ENCODE measurements at regions not wholly inside any gene's neighbourhood (a gene's known extent, or its start where the extent isn't known, plus 50 kb on each side); places are given as distances from the start of the nearest gene placed in this dataset.

DNA sequence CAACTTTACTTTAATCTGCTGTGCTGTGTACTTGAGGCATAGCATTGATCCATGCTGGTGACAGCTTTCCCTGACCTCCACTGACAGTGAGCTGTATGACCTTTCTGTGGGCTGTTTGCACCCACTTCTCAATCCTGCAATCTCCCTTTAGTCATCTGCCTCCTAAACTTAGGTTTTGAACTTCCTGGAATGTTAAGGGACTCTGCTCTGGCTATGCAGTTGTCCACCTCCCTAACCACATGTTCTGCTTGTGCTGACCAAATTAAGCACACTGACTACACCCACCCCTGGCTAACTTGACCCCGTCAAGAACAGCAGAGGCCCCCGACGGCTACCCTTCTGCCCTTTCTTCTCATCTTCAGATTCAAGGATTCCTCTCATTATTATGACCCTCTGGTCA, 89.1 kb upstream of the NTM start:
- intact Hi-C loops (cut with DNase I; ENCODE audit: low total_unique reads): no loop called here
- Histone ChIP-seq H3K4me1 (no peaks in the 10 kb centered on the region), H3K27me3 (no peaks in the 10 kb centered on the region), H3K4me3 (no peak overlapping the region), H3K27ac (no peak overlapping the region), H3K9me3 (no peaks in the 10 kb centered on the region), H3K36me3 (no peaks in the 10 kb centered on the region)
- DNase-seq: no peak
- TF ChIP-seq, protein P1, sequence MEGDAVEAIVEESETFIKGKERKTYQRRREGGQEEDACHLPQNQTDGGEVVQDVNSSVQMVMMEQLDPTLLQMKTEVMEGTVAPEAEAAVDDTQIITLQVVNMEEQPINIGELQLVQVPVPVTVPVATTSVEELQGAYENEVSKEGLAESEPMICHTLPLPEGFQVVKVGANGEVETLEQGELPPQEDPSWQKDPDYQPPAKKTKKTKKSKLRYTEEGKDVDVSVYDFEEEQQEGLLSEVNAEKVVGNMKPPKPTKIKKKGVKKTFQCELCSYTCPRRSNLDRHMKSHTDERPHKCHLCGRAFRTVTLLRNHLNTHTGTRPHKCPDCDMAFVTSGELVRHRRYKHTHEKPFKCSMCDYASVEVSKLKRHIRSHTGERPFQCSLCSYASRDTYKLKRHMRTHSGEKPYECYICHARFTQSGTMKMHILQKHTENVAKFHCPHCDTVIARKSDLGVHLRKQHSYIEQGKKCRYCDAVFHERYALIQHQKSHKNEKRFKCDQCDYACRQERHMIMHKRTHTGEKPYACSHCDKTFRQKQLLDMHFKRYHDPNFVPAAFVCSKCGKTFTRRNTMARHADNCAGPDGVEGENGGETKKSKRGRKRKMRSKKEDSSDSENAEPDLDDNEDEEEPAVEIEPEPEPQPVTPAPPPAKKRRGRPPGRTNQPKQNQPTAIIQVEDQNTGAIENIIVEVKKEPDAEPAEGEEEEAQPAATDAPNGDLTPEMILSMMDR (IDR thresholded peaks at IDR 0.05): no peak
- no peak for TF ChIP-seq POLR2A (IDR thresholded peaks at IDR 0.05)

DNA sequence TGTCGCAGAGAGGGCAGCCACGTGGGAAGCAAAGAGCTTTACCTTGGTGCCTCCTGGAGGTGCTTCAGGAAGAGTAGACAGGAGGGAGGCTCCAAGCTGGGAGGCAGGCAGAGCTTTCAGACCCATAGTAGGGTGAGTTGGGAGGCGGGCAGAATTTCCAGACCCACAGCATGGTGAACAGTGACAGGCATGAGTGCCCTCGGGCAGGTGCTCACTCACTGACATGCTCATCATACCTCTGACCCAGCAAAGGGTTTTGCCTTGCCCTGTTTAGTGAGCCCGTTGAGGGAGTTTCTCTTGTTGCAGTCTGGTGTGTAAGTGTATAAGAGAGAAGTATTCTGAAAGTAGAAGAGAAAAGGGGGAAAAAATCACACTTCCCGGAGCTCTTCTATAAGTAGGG, 86.4 kb upstream of the NTM start:
- no peaks in the 10 kb centered on the region for H3K4me1 ChIP-seq
- no peaks in the 10 kb centered on the region for H3K9me3 ChIP-seq
- no peaks in the 10 kb centered on the region for H3K36me3 ChIP-seq
- TF ChIP-seq, protein P1 (IDR thresholded peaks at IDR 0.05): no peak
- no peak for TF ChIP-seq POLR2A (IDR thresholded peaks at IDR 0.05)
- H3K4me3 ChIP-seq: no peak overlapping the region
- H3K27ac ChIP-seq: no peak overlapping the region
- no peak for DNase-seq
- no peaks in the 10 kb centered on the region for H3K27me3 ChIP-seq
- intact Hi-C loops (cut with DNase I; ENCODE audit: low total_unique reads): no loop called here

DNA sequence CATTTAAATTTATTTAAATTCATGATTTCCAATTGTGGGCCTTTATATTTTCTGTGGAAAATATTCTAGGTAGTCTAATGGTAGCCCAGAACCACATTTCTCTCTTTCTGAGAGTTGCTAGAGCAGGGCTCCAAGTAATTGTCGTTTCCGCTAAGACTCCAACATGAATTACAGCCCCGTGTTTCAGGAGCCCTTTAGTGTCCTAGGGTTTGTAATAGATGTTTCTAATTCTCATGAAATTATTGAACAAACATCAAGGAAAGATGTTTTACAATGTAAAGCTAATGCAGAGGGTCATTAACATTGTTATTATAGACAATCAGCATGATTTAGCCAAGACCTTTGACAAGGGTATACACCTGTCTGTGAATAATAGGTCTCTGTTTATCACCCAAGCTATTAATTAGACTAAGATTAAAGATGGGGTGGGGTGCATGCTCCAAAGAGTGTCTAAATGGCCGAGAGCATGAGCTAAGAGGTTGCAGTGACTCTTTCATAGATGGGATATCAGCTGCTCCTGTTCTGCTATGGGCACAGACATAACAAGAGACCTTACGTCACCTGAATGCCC, 81.8 kb upstream of the NTM start:
- intact Hi-C loops (cut with DNase I; ENCODE audit: low total_unique reads): no loop called here

DNA sequence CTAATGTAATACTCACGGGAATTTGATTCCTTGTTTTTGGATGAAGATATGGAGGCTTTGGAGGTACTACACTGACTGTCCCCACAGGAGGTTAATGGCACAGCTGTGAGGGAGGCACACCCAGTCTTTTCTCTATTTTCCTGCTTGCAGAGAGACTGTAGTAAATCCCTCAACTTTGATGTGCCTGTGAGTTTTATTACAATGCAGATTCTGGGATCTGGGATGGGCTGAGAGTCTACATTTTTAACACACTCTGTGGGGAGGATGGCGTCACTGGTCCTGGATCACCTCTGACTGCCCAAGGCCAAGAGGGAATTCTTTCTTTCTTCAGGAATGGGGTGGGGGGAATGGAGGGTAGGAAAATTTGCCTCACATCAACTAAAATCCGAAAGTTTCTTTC, 80.2 kb upstream of the NTM start:
- DNase-seq: no peak
- Histone ChIP-seq H3K4me1 (no peaks in the 10 kb centered on the region), H3K27ac (no peak overlapping the region), H3K9me3 (no peaks in the 10 kb centered on the region), H3K27me3 (peaks cover 0 to 7% of the 10 kb centered on the region in 2 donors), H3K36me3 (no peaks in the 10 kb centered on the region), H3K4me3 (no peak overlapping the region)
- TF ChIP-seq, protein P1 (IDR thresholded peaks at IDR 0.05): no peak
- no peak for TF ChIP-seq POLR2A (IDR thresholded peaks at IDR 0.05)
- intact Hi-C loops (cut with DNase I; ENCODE audit: low total_unique reads): no loop called here

More for the DNA sequence above, 81.8 kb upstream of the NTM start:
- Histone ChIP-seq H3K36me3 (no peaks in the 10 kb centered on the region), H3K27me3 (peaks cover 0 to 7% of the 10 kb centered on the region in 2 donors), H3K4me1 (no peaks in the 10 kb centered on the region), H3K9me3 (no peaks in the 10 kb centered on the region), H3K4me3 (no peak overlapping the region), H3K27ac (no peak overlapping the region)
- DNase-seq: no peak
- TF ChIP-seq POLR2A (IDR thresholded peaks at IDR 0.05): no peak
- TF ChIP-seq, protein P1 (IDR thresholded peaks at IDR 0.05): no peak

DNA sequence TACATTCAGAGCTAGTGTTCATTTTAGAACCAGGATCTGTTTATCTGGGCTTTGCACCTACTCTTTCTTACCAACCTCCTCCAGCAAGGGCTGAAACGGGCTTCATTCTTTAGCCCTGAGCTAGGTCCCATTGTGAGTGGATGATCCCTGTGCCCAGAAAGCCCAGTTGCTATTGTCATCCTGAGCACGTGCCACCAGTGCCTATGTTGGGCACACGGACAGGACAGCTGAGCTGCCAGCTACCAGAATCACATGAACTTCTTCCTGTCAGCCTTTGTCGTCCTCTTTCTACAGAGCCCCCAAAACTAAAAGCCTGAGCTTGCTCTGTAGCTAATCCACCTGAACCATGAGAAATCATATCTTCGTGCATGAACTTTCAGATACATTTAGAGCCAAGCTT, 74.4 kb upstream of the NTM start:
- Histone ChIP-seq H3K4me3 (no peak overlapping the region), H3K36me3 (no peaks in the 10 kb centered on the region), H3K27ac (no peak overlapping the region), H3K27me3 (no peaks in the 10 kb centered on the region), H3K4me1 (no peaks in the 10 kb centered on the region), H3K9me3 (no peaks in the 10 kb centered on the region)
- intact Hi-C loops (cut with DNase I; ENCODE audit: low total_unique reads): no loop called here
- DNase-seq: no peak
- TF ChIP-seq, protein P1 (IDR thresholded peaks at IDR 0.05): no peak
- no peak for TF ChIP-seq POLR2A (IDR thresholded peaks at IDR 0.05)
